Left lung (tissue), 4 donors: ENCODE measurements at regions not wholly inside any gene's neighbourhood (a gene's known extent, or its start where the extent isn't known, plus 50 kb on each side); places are given as distances from the start of the nearest gene placed in this dataset.

Source experiments
- ATAC-seq: fragments of 200-7000 bp; cut with Tn5 transposase; one replicate; pipeline ENCODE4 v1.9.1; 2020; ENCODE audit warnings: moderate library complexity
- DNase-seq, 4 donors: peaks; one replicate each; pipeline ENCODE4 v3.0.0-alpha.2; 2013 to 2020
- H3K27ac ChIP-seq, 2 donors: fragments of 200-600 bp; sonication (generic) in 1 of 2; one replicate each; pipeline versions ENCODE4 v1.5.0 to v1.8.0; 2020 to 2021
- H3K27me3 ChIP-seq, 2 donors: fragments of 200-600 bp; sonication (generic) in 1 of 2; one replicate each; pipeline versions ENCODE4 v1.5.0 to v1.8.0; 2020 to 2021
- H3K36me3 ChIP-seq, 2 donors: fragments of 200-600 bp; sonication (generic) in 1 of 2; one replicate each; pipeline versions ENCODE4 v1.5.0 to v1.8.0; 2020 to 2021
- H3K4me1 ChIP-seq, 2 donors: fragments of 200-600 bp; one replicate each; pipeline ENCODE4 v1.8.0; 2021
- H3K4me3 ChIP-seq, 2 donors: fragments of 200-600 bp; sonication (generic) in 1 of 2; one replicate each; pipeline versions ENCODE4 v1.5.0 to v1.8.0; 2020 to 2021; ENCODE audit warnings: mild to moderate bottlenecking in 1 of 2
- H3K9me3 ChIP-seq, 2 donors: fragments of 200-600 bp; sonication (generic) in 1 of 2; one replicate each; pipeline versions ENCODE4 v1.5.0 to v1.8.0; 2020 to 2021
- intact Hi-C, 2 donors: fragments of 100-400 bp; cut with DNase I; formaldehyde crosslinking; loops; one replicate each; pipeline versions ENCODE4 v1.11.2 to v1.14.2; 2022
- TF ChIP-seq, protein P1 (sequence below), 2 donors: fragments of 200-600 bp; sonication (generic) in 1 of 2; IDR thresholded peaks; one replicate each; pipeline versions ENCODE4 v1.5.0 to v1.8.0; 2021; ENCODE audit warnings: antibody characterized with exemption in 2 of 2
- donor health status: DM: no; HTN: yes; CAD: no.
- donor health status: DM: no; HTN: no; CAD: no.

DNA sequence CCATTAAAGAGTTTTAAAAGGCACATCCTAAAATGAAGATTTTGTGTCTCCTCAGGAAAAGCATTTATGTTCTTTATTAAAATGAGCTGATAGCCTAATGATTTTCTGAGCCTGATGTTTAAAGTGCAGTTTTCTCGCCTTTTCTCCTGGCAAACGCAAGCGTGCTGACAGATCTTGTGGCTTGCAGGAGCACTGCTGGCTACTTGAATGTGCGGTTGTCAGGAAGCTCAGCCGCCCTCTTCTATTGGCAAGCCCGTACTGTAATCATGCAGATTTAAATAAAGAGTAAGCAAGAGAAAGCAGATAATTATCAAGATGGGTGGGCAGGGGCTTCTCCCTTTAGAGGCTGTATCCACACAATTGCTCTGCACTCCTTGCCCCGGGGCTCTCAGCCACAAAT lies 139.5 kb upstream of the SPHKAP start:
- peaks cover 0 to 8% of the 10 kb centered on the region in 2 donors for H3K9me3 ChIP-seq
- no peaks in the 10 kb centered on the region for H3K4me1 ChIP-seq
- H3K4me3 ChIP-seq = no peak overlapping the region
- TF ChIP-seq, protein P1, sequence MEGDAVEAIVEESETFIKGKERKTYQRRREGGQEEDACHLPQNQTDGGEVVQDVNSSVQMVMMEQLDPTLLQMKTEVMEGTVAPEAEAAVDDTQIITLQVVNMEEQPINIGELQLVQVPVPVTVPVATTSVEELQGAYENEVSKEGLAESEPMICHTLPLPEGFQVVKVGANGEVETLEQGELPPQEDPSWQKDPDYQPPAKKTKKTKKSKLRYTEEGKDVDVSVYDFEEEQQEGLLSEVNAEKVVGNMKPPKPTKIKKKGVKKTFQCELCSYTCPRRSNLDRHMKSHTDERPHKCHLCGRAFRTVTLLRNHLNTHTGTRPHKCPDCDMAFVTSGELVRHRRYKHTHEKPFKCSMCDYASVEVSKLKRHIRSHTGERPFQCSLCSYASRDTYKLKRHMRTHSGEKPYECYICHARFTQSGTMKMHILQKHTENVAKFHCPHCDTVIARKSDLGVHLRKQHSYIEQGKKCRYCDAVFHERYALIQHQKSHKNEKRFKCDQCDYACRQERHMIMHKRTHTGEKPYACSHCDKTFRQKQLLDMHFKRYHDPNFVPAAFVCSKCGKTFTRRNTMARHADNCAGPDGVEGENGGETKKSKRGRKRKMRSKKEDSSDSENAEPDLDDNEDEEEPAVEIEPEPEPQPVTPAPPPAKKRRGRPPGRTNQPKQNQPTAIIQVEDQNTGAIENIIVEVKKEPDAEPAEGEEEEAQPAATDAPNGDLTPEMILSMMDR (IDR thresholded peaks at IDR 0.05) = no peak
- no peak overlapping the region for H3K27ac ChIP-seq
- no peaks in the 10 kb centered on the region for H3K27me3 ChIP-seq
- no peak for ATAC-seq
- H3K36me3 ChIP-seq = no peaks in the 10 kb centered on the region
- DNase-seq = peak in 1 of 4 donors; percentile 13
- intact Hi-C loops = no loop called here

DNA sequence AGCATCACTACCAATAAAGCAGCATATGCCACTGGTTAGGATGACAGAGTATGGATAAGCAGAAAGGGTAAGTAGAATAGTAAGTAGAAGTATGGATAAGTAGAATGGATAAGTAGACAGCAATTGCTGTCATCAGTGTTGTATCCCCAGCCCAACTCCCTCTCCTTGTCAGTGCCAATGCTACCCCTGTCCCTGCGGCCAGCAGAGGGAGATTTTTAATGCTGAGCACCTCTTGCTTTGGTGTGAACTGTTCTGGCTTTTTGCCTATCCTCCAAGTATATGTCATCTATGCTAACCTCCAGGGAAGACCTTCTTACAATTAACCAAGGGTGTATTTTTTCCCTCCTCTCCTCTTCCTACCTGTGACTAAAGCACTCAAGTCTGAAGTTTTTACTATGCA lies 136.7 kb upstream of the SPHKAP start:
- DNase-seq (peak in 1 of 4 donors; percentile 19), ATAC-seq (no peak)
- Histone ChIP-seq H3K9me3 (peaks cover 0 to 2% of the 10 kb centered on the region in 2 donors), H3K27me3 (no peaks in the 10 kb centered on the region), H3K36me3 (no peaks in the 10 kb centered on the region), H3K4me1 (no peaks in the 10 kb centered on the region), H3K27ac (no peak overlapping the region), H3K4me3 (no peak overlapping the region)
- TF ChIP-seq, protein P1 (IDR thresholded peaks at IDR 0.05) = no peak
- intact Hi-C loops = no loop called here

DNA sequence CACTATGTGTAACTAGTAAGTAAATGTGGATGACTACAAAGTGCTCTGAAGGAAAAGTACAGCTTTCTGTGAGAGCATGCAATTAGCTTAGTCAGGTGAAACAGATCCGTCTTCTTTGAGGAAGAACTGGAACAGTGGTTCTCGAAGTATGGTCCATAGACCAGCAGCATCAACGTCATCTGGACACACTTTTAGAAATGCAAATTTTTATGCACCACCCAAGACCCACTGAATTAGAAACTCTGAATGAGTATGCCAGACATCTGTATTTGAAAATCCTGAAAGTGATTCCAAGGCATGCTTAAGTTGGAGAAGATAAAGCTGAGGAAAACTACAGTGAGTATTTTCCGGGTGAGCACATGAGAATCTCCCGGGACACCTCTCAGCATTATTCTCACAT lies 130.7 kb upstream of the SPHKAP start:
- Histone ChIP-seq H3K4me1 (no peaks in the 10 kb centered on the region), H3K27me3 (no peaks in the 10 kb centered on the region), H3K4me3 (no peak overlapping the region), H3K9me3 (no peaks in the 10 kb centered on the region), H3K36me3 (no peaks in the 10 kb centered on the region), H3K27ac (no peak overlapping the region)
- ATAC-seq (no peak), DNase-seq (no peak)
- TF ChIP-seq, protein P1 (IDR thresholded peaks at IDR 0.05) = no peak
- intact Hi-C loops = no loop called here

DNA sequence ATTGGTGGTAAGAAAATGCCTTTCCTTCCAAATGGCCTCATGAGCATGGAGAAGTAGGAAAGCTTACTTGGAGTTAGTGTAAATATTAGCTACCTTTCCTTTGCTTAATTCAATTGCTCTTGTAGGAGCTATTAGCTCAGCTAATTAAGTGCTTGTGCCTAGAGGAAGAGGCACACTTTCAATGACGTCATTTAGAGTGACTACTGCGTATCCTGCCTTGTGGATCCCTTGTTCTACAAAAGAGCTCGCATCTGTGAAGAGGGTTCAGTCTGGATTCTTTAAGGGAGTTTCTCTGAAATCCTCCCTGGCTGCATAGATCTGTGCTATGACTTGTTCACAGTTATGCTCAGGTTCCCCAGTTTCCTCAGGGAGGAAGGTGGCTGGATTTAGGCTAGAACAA lies 122.5 kb upstream of the SPHKAP start:
- TF ChIP-seq, protein P1 (IDR thresholded peaks at IDR 0.05) = no peak
- intact Hi-C loops = no loop called here
- no peak for ATAC-seq

DNA sequence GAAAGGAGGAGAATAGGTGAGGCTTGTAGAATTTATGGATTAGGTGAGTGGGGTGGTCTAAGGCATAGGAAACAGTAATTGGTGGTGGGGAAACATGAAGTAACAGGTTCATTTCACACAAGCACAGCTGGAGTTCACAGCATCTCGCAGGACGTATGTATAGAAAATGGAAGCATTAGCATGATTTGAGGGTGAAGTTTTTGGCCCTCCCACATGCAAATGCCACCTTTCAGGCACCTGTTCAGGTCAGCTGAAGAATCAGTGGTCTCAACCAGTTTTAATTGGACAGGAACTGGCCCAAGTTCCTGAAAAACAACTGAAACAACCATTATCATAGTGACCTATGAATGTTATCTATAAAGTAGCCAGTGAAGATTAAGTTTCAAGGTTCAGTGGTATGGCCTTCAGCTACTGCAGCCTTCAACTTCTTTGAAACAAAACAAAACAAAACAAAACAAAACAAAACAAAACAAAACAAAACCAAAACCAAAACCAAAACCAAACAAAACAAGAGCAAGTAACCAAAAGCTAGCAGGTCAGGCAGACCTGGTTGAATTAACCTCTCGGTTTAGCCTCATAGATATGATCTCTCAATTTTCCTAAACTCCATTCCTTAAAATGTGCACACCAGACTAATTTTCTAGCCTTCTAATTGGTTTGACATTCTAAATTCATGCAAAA lies 102.1 kb upstream of the SPHKAP start:
- H3K4me1 ChIP-seq = no peaks in the 10 kb centered on the region
- intact Hi-C loops = no loop called here

More for the DNA sequence above, 122.5 kb upstream of the SPHKAP start:
- Histone ChIP-seq H3K36me3 (no peaks in the 10 kb centered on the region), H3K4me3 (no peak overlapping the region), H3K27ac (no peak overlapping the region), H3K4me1 (no peaks in the 10 kb centered on the region), H3K27me3 (no peaks in the 10 kb centered on the region), H3K9me3 (no peaks in the 10 kb centered on the region)
- no peak for DNase-seq

More for the DNA sequence above, 102.1 kb upstream of the SPHKAP start:
- Histone ChIP-seq H3K36me3 (no peaks in the 10 kb centered on the region), H3K27ac (no peak overlapping the region), H3K27me3 (no peaks in the 10 kb centered on the region), H3K4me3 (no peak overlapping the region), H3K9me3 (no peaks in the 10 kb centered on the region)
- TF ChIP-seq, protein P1 (IDR thresholded peaks at IDR 0.05) = no peak
- ATAC-seq (no peak), DNase-seq (no peak)
